HG03159 (cell line): ENCODE measurements at regions not wholly inside any gene's neighbourhood (a gene's known extent, or its start where the extent isn't known, plus 50 kb on each side); places are given as distances from the start of the nearest gene placed in this dataset.
"Not testable (repeated sequence)": the region's sequence is repeated elsewhere in the genome, so short reads cannot be mapped to it uniquely, and the experiment has no call there.

ENCODE experiments used
- ATAC-seq: cut with Tn5 transposase; IDR thresholded peaks from one replicate; pipeline ENCODE4 v1.9.1; 2021; ENCODE audit warnings: mild to moderate bottlenecking, moderate library complexity; ENCODE audit not compliant: unreplicated experiment

DNA sequence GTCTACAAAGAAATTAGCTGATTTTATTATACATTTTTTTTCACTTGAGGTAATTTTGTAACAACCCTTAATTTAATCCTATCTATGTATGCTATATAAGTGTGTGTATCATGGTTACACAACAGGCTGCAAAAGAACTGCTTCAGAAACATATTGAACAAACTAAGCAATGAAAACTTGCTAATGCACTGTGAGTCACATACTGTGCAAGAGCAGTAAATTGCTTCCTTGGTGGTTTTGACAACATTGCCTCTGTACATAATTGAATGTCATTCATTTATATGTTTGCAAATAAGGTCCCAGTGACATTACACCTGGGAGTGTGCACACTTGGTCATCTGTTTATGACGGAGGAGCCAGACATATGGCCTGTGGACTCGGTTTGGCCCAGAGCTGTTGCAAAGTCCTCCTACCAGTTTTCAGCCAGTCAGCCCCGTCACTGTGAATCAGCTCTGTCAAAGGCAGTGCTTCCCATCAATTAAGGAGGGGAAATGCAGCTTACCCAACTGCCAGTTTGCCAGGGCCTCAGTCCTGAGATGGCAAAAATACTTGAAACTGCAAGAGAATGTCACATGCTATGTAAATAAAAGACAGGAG is 835.0 kb downstream of the TTLL7 start:
- not testable (repeated sequence) for ATAC-seq

- not testable (repeated sequence) for ATAC-seq
Observed at GRCh38 chr1:83158924-83159323, 840.0 kb downstream of the TTLL7 start.

- not testable (repeated sequence) for ATAC-seq
Observed at GRCh38 chr1:83154306-83154705, 844.6 kb downstream of the TTLL7 start.

DNA sequence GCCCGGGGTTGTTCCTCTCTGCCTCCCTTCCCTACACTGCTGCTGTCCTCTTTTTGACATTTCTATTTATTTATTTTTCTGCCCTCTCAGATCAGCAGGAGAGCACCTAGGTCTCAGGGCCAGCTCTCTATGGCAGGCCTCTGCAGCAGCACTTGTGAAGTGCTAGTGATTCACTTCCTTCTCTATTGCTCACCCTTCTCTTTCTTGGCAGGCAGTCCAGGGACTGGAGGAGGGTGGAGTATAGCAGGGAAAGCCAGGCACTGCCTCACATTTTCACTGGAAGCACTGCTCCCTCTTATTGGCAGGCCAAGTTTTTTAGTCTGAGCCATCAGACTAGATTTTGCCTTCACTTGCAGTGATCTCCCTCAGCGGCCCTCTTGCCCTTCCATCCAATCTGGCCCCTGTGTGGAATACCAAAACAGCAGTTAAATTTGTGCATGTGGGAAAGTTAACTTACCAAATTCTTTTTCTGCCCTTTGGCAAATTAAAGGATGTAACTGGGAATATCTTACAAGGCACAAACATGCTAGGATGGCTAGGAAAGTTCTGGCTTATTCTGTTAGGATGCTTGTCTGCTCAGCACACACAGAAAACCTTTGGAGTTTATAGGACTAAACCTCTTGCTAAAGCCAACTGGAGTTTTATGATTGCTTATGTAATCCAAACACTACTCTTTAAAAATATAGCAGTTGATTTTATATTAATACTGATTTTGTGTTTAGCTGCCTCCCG is 847.6 kb downstream of the TTLL7 start:
- not testable (repeated sequence) for ATAC-seq

DNA sequence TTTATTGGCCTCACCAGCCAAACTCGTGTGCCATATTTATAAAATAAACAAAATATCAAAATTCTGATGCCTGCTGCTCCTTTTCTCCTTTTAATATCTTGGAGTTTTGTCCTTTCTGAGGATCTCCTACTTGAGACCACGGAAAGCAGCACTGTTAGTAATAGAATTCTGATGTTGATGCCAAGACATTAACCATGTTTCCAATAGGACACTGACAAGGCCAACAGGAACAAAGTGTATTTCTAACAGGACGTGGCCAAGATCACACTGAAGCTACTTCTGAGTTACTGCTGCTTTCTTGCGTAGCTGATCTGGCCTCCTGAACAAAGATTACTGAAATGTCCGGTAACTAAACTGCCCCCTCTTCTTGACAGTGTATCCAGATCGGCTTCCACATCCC is 848.5 kb downstream of the TTLL7 start:
- not testable (repeated sequence) for ATAC-seq

- ATAC-seq = not testable (repeated sequence)
Observed at GRCh38 chr1:83145820-83146219, 853.1 kb downstream of the TTLL7 start.

- not testable (repeated sequence) for ATAC-seq
Observed at GRCh38 chr1:83142802-83143201, 856.1 kb downstream of the TTLL7 start.

DNA sequence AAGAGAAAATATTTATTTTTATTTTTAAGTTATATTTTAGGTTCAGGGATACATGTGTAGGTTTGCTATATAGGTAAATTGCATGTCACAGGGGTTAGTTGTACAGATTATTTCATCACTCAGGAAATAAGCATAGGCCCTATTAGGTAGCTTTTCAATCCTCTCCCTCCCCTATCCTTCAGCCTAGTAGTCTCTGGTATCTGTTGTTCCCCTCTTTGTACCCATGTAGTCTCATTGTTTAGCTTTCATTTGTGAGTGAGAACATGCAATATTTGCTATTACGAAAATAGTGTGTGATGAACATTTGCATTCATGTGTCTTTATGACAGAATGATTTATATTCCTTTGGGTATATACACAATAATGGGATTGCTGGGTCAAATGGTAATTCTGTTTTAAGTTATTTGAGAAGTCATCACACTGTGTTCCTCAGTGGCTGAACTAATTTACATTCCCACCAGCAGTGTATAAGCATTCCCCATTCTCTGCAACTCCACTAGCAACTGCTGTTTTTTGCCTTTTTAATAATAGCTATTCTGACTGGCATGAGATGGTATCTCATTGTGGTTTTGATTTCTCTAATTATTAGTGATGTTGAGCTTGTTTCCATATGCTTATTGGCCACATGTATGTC is 863.3 kb downstream of the TTLL7 start:
- ATAC-seq = not testable (repeated sequence)

- not testable (repeated sequence) for ATAC-seq
Observed at GRCh38 chr1:83134322-83135014, 864.5 kb downstream of the TTLL7 start.

- ATAC-seq = no peak
Observed at GRCh38 chr1:83131692-83131955, 867.3 kb downstream of the TTLL7 start.

GRCh38 chr1:83130886-83131691 is 867.8 kb downstream of the TTLL7 start:
- no peak for ATAC-seq

DNA sequence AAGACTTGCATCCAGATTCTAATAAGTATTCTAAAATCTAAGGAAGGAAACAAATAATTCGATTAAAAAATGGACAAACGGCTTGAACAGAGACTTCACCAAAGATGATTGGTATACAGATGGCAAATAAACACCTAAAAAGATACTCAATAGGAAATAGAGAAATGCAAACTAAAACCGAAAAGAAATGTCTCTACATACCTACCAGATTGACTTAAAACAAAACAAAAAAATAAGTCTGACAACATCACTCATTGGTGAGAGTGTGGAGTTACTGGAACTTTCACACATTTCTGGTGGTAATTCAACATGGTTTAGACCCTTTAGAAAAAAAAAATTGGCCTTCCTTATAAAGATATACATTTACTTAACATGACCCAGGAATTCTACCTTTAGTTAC is 869.8 kb downstream of the TTLL7 start:
- no peak for ATAC-seq

DNA sequence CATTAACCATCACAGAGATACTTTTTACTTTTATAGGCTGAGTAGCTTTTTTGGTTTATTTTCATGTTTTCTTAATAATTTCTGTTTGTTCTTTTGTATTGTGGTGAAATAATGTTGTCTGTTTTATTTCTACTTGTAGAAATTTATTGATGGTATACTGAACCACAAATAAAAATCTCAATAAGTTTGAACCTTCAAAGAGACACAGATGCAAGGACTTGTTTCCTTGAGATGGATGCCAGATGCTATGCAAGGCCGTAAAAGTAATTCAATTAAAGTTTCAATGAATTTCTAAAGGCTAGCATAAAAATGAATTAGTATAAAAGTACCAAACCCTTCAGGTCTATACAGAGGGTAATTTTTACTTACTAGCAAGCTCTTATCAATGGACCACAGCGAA is 873.5 kb downstream of the TTLL7 start:
- no peak for ATAC-seq

DNA sequence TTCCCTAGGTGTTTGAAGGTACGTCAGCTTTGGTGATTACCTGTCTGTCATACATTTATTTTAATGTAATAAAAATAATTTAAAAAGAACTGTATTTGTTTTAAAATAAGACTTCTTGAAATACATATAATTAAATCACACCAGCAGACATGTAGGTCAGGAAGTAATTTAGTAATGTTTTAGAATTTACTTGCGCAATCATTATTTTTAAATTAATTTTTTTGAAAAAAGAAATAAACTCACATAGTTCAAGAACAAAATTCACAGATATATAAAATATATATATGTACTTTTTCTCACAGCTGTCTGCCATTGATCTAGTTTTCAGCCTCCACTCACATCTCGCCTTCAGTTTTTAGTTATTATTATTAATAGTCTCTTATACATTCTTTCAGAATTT is 875.9 kb downstream of the TTLL7 start:
- no peak for ATAC-seq

DNA sequence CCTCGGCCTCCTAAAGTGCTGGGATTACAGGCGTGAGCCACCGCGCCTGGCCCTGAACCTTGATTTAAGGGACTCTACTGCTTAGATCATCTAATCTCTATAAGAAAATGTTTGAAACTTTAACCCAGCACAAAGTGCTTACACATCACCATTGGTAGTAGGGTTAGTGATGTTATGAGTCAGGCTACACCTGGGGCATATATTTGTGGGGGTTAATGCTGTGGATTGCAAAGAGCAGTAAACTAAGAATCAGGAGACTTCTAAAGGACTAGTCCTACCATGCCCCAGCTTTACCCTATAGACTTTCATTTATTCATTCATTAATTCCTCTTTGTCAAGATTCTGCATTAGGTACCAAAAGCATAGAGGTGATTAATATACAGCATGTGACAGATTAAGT is 880.5 kb downstream of the TTLL7 start:
- ATAC-seq = no peak

GRCh38 chr1:83117030-83117429 is 881.9 kb downstream of the TTLL7 start:
- ATAC-seq = not testable (repeated sequence)

DNA sequence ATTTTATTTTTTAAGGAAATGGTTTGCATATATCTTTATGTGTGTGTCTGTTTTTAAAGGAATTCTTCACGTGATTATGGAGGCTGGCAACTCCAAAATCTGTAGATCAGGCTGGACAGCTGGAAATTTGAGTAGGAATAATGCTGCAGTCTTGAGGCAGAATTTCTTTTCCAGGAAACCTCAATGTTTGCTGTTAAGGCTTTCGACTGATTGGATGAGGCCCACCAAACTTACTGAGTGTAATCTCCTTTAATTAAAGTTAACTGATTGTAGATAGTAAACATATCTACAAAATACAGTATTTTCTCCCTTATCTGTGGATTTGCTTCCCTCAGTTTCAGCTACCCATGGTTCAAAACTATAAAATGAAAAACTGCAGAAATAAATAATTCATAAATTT is 883.1 kb downstream of the TTLL7 start:
- no peak for ATAC-seq

GRCh38 chr1:83114136-83114834 is 884.6 kb downstream of the TTLL7 start:
- no peak for ATAC-seq

DNA sequence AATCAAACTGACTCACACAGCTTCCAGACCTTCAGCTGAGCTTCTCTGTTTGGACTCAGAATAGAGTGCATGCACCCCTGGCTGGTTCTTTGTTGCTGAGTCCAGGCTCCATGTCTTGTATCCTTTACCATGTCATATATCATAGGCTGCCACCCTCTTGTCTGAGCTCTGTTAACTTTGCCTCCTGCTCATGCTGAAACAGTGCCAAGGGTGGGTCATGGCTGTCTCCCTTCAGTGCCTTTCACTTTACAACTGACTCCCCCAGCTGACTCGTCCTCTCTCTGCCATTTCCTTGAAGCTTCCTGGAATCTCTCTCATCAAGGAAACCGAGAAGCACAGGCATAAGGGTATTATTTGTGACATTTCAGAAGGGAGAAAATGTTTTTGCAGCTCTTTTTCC is 885.3 kb downstream of the TTLL7 start:
- ATAC-seq = no peak

DNA sequence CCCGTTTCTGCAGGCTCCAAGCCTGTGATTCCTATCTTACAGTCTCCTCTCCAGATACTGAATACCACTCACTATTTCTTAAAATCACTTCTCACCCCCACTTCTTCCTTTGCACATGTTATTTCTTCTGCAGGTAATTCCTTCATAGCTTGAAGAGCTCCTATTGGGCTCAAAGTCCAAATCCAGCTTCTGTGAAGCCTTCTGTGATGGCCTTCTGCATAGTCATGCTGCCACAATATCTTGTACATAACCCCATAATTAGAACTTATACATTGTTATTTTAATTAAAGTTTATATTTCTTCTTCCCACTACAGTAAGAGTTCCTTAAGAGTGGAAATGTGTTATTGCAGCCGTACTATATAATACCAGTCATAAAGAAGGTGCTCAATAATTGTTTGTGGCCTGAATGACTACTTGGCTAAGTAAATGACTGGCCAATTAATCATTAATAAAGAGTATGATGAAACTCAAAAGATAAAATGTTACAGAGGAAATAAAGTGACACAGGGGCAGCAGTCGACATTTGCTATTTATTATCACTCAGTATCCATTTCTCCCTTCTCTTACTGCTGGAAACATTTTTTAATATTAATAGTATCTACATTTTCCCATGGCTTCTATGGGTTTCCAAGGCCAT is 886.6 kb downstream of the TTLL7 start:
- ATAC-seq = no peak
